Lung (tissue), 11 donors: ENCODE measurements at regions not wholly inside any gene's neighbourhood (a gene's known extent, or its start where the extent isn't known, plus 50 kb on each side); places are given as distances from the start of the nearest gene placed in this dataset.
"Not testable (repeated sequence)": the region's sequence is repeated elsewhere in the genome, so short reads cannot be mapped to it uniquely, and the experiment has no call there.

Source experiments
- ATAC-seq: fragments of 200-7000 bp; cut with Tn5 transposase; one replicate; pipeline ENCODE4 v1.9.1; 2020; ENCODE audit warnings: moderate number of reproducible peaks; ENCODE audit not compliant: insufficient read depth, low FRiP score
- DNase-seq, 3 donors: peaks; one replicate each; pipeline ENCODE4 v3.0.0-alpha.2; 2013 to 2017
- H3K27ac ChIP-seq, 2 donors: one replicate each; pipeline ENCODE4 v1.5.1; 2013; ENCODE audit warnings: mild to moderate bottlenecking in 2 of 2, moderate library complexity in 2 of 2, control low read depth in 1 of 2, inconsistent platforms in 1 of 2, low read depth in 1 of 2, low read length in 1 of 2
- H3K27me3 ChIP-seq, 3 donors: one replicate each; pipeline ENCODE4 v1.5.1; 2013; ENCODE audit warnings: low read length in 2 of 3; ENCODE audit not compliant: control insufficient read depth in 3 of 3, insufficient read depth in 3 of 3
- H3K36me3 ChIP-seq, 4 donors: one replicate each; pipeline ENCODE4 v1.5.1; 2013; ENCODE audit warnings: low read length in 4 of 4, mild to moderate bottlenecking in 1 of 4, moderate library complexity in 1 of 4; ENCODE audit not compliant: control insufficient read depth in 4 of 4, insufficient read depth in 4 of 4
- H3K4me1 ChIP-seq, 5 donors: one replicate each; pipeline ENCODE4 v1.5.1; 2013; ENCODE audit warnings: low read length in 5 of 5, mild to moderate bottlenecking in 2 of 5, moderate library complexity in 1 of 5; ENCODE audit not compliant: control insufficient read depth in 5 of 5, insufficient read depth in 5 of 5
- H3K4me3 ChIP-seq: one replicate; pipeline ENCODE4 v1.5.1; 2013; ENCODE audit warnings: mild to moderate bottlenecking, control low read depth, moderate library complexity
- H3K9ac ChIP-seq, 2 donors: one replicate each; pipeline ENCODE4 v1.5.1; 2013; ENCODE audit warnings: low read length in 2 of 2, control low read depth in 1 of 2; ENCODE audit not compliant: insufficient read depth in 1 of 2
- H3K9me3 ChIP-seq, 4 donors: one replicate each; pipeline ENCODE4 v1.5.1; 2013; ENCODE audit warnings: low read length in 3 of 4, mild to moderate bottlenecking in 1 of 4, moderate library complexity in 1 of 4; ENCODE audit not compliant: control insufficient read depth in 4 of 4, insufficient read depth in 3 of 4
- WGBS, 2 donors: extraction: QIAGEN DNeasy Blood & Tissue Kit; methylation state at CpG; one replicate each; pipeline ENCODE4 v1.1.7; 2013; 5-methylcytosine and 5-hydroxymethylcytosine counted together
- TF ChIP-seq, protein P1 (sequence below): IDR thresholded peaks from 2 replicates; pipeline ENCODE4 v1.5.1; 2012; ENCODE audit warnings: mild to moderate bottlenecking; ENCODE audit errors: control extremely low read depth, extremely low read depth
- donor health status: control.
- donor health status: control.
- donor health status: Bipolar disorder and iron deficiency.
- donor health status: healthy.
- donor health status: DM: yes; HTN: yes; CAD: no.

DNA sequence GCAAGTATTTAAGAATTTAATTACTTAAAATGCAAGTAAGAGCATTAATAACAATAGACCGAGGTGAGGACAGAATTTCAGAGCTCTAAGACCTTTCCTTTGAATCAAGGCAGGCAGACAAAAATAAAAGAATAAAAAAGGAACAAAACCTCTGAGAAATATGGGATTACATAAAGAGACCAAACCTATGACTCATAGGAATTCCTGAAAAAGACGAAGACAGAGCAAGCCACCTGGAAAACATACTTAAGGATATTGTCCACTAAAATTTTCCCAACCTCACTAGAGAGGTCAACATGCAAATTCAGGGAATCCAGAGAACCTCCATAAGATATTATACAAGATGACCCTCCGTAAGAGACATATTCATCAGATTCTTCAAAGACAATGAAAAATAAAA, 325.1 kb downstream of the AEBP2 start:
- Histone ChIP-seq H3K36me3 (no peaks in the 10 kb centered on the region), H3K4me3 (no peak overlapping the region), H3K27ac (no peak overlapping the region), H3K9me3 (no peaks in the 10 kb centered on the region), H3K27me3 (no peaks in the 10 kb centered on the region), H3K4me1 (no peaks in the 10 kb centered on the region), H3K9ac (no peak overlapping the region)
- no peak for ATAC-seq
- no peak for DNase-seq
- 84 to 89% methylated on average over 3 of the region's 3 CpGs for WGBS, 2 donors
- TF ChIP-seq, protein P1, sequence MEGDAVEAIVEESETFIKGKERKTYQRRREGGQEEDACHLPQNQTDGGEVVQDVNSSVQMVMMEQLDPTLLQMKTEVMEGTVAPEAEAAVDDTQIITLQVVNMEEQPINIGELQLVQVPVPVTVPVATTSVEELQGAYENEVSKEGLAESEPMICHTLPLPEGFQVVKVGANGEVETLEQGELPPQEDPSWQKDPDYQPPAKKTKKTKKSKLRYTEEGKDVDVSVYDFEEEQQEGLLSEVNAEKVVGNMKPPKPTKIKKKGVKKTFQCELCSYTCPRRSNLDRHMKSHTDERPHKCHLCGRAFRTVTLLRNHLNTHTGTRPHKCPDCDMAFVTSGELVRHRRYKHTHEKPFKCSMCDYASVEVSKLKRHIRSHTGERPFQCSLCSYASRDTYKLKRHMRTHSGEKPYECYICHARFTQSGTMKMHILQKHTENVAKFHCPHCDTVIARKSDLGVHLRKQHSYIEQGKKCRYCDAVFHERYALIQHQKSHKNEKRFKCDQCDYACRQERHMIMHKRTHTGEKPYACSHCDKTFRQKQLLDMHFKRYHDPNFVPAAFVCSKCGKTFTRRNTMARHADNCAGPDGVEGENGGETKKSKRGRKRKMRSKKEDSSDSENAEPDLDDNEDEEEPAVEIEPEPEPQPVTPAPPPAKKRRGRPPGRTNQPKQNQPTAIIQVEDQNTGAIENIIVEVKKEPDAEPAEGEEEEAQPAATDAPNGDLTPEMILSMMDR: no peak

DNA sequence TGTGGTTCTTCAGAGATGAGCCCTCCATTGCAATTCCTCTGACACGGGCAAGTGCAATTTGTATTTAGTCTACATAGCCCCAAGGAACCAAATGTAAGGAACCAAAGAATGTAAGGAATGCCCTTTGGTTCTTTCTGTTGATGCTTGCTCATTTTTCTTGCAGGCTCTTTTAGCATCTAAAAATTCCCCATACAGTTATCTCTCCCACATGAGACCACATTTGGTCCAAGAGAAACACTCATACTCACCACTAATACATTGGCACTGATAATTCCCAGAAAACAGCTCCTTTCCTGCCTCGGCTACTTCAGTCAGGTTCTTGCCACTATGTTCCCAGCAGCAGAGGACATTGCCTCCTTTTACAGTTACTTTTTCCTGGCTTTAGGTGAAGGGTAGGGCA, 332.6 kb downstream of the AEBP2 start:
- no peak overlapping the region for H3K27ac ChIP-seq
- H3K27me3 ChIP-seq: no peaks in the 10 kb centered on the region
- no peaks in the 10 kb centered on the region for H3K4me1 ChIP-seq
- TF ChIP-seq, protein P1: no peak
- WGBS, 2 donors: 58 to 85% methylated on average over 2 of the region's 2 CpGs
- no peaks in the 10 kb centered on the region for H3K36me3 ChIP-seq
- ATAC-seq (no peak), DNase-seq (no peak)
- no peaks in the 10 kb centered on the region for H3K9me3 ChIP-seq
- no peak overlapping the region for H3K9ac ChIP-seq
- H3K4me3 ChIP-seq: no peak overlapping the region

DNA sequence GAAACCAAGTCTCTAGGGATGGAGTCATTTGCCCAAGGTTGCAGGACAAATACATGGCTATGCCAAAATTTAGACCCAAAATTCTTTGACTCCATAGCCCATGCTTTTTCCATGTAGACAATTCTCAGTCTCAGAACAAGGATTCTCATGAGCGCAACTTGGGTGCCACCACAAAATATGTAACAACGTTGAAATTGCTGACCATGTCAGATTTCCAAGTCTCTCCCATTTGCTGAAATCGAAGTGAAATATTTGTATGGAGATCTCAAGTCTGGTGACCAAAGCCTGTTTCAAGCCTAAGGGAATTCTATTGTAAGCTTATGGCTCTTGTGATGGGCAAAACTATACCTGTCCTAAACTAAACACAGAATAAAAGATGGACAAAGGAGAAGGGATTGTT, 333.5 kb downstream of the AEBP2 start:
- H3K9me3 ChIP-seq: no peaks in the 10 kb centered on the region
- TF ChIP-seq, protein P1: no peak
- no peak overlapping the region for H3K9ac ChIP-seq
- H3K36me3 ChIP-seq: no peaks in the 10 kb centered on the region
- H3K4me1 ChIP-seq: no peaks in the 10 kb centered on the region
- ATAC-seq (no peak), DNase-seq (no peak)
- H3K27me3 ChIP-seq: no peaks in the 10 kb centered on the region
- no peak overlapping the region for H3K4me3 ChIP-seq
- no peak overlapping the region for H3K27ac ChIP-seq
- 95 to 96% methylated on average over 3 of the region's 3 CpGs for WGBS, 2 donors

DNA sequence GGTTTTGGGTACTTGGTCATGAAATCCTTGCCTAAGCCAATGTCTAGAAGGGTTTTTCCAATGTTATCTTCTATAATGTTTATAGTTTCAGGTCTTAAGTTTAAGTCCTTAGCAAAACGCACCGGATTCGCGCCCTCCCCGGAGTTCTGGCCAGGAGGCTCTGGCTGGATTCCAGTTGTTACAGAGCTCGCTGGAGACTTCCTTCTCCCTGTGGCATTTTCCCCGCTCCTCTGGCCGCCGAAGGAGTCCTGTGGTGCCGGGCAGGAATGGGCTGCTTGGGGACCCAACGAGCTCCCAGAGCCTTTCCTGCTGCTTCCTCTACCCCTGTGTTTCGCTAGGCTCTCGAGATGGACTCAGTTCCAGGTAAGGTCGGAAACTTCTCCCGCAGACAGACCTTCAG, 335.9 kb downstream of the AEBP2 start:
- WGBS, 2 donors: 93 to 96% methylated on average over 15 of the region's 15 CpGs
- ATAC-seq: no peak
- Histone ChIP-seq H3K36me3 (no peaks in the 10 kb centered on the region), H3K9ac (no peak overlapping the region), H3K27me3 (no peaks in the 10 kb centered on the region), H3K4me1 (no peaks in the 10 kb centered on the region), H3K4me3 (no peak overlapping the region), H3K27ac (no peak overlapping the region), H3K9me3 (peaks cover 0 to 3% (median 0%) of the 10 kb centered on the region in 4 donors)
- no peak for DNase-seq
- TF ChIP-seq, protein P1: no peak

DNA sequence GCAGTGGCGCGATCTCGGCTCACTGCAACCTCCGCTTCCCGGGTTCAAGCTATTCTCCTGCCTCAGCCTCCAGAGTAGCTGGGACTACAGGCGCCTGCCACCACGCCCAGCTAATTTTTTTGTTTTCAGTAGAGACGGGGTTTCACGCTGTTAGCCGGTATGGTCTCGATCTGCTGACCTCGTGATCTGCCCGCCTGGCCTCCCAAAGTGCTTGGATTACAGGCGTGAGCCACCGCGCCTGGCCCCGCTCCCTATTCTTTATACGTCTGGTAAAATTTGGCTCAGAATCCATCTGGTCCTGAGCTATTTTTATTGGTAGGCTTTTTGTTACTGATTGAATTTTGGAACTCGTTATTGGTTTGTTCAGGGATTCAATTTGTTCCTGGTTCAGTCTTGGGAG, 336.7 kb downstream of the AEBP2 start:
- 97 to 98% methylated on average over 19 of the region's 19 CpGs for WGBS, 2 donors
- not testable (repeated sequence) for H3K27ac ChIP-seq, H3K4me3 ChIP-seq

More for the DNA sequence above, 336.7 kb downstream of the AEBP2 start:
- not testable (repeated sequence) for ATAC-seq, H3K36me3 ChIP-seq, DNase-seq, H3K9me3 ChIP-seq, H3K9ac ChIP-seq, H3K4me1 ChIP-seq, H3K27me3 ChIP-seq
